Bronchial epithelial cell (primary cell): ENCODE measurements at regions not wholly inside any gene's neighbourhood (a gene's known extent, or its start where the extent isn't known, plus 50 kb on each side); places are given as distances from the start of the nearest gene placed in this dataset.
A peak's percentile ranks its signal among the peaks of the same experiment; 100 is the strongest.

Source experiments
- DNase-seq: peaks from one replicate; pipeline ENCODE4 v3.0.0-alpha.2; 2010; ENCODE audit warnings: low read depth
- FAIRE-seq: peaks from 2 replicates; lab custom pipeline; 2011; peaks lifted over from hg19 to GRCh38; lab: Jason Lieb, UNC
- H3K27me3 ChIP-seq: 2 replicates; pipeline ENCODE4 v1.5.1; 2011; ENCODE audit warnings: low read length; ENCODE audit not compliant: control insufficient read depth, insufficient read depth
- H3K36me3 ChIP-seq: 2 replicates; pipeline ENCODE4 v1.5.1; 2011; ENCODE audit warnings: low read length; ENCODE audit not compliant: control insufficient read depth, insufficient read depth
- H3K4me3 ChIP-seq: 2 replicates; pipeline ENCODE4 v1.5.1; 2011; ENCODE audit warnings: mild to moderate bottlenecking, low read depth, low read length, control low read depth
- CTCF ChIP-seq: IDR thresholded peaks from 2 replicates; pipeline ENCODE4 v1.5.1; 2011; ENCODE audit warnings: mild to moderate bottlenecking, moderate library complexity, low read length, control low read depth, inconsistent platforms; ENCODE audit not compliant: insufficient read depth, severe bottlenecking

GRCh38 chr15:92524874-92525565 is 130.6 kb downstream of the FAM174B start:
- Histone ChIP-seq H3K4me3 (no peak overlapping the region), H3K36me3 (no peaks in the 10 kb centered on the region), H3K27me3 (no peaks in the 10 kb centered on the region)
- FAIRE-seq (no peak), DNase-seq (no peak)
- no peak for TF ChIP-seq CTCF

DNA sequence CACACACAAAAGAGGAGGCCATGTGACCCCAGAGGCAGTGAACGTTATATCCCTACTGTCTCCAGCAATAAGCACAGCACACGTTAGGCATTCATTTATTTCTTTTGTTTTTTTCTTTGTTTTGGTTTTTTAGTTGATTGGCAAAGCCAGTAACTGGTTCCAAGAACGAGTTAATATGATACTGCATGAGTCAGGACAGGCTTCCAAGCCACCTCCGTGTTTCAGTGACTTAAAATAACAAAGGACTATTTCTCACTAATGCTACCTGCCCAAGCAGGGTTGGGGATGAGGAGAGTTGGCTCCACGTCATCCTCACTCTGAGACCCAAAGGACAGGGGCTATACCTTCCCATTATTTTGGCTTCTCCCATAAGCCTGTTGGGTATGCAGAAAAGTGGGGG is 130.5 kb downstream of the ST8SIA2 start:
- DNase-seq (peak; percentile 28), FAIRE-seq (no peak)
- no peak for TF ChIP-seq CTCF
- H3K4me3 ChIP-seq, result no peak overlapping the region
- no peaks in the 10 kb centered on the region for H3K27me3 ChIP-seq
- H3K36me3 ChIP-seq, result no peaks in the 10 kb centered on the region

- Histone ChIP-seq H3K27me3 (no peaks in the 10 kb centered on the region), H3K4me3 (no peak overlapping the region), H3K36me3 (no peaks in the 10 kb centered on the region)
- DNase-seq, result no peak
- TF ChIP-seq CTCF, result no peak
- FAIRE-seq, result peak; percentile 58
Observed at GRCh38 chr15:92523176-92523575, 129.5 kb downstream of the ST8SIA2 start.

DNA sequence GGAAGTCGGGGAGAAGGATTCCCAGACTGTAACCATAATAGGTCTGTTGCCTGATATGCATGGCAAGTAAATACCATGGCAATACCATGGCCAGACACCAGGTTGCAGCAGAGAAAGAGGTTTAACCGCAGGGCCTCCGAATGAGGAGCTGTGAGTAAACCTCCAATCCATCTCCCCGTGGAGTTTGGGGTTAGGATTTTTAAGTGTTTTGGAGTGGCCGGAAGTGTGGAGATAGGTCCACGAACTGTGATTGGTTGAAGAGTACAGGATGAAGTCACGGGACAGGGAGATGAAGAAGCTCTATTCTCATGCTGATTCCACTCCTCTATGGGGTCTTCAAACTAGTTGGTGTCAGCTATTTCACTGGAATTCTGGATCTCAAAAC is 127.9 kb downstream of the ST8SIA2 start:
- DNase-seq (peak; percentile 73), FAIRE-seq (no peak)
- H3K4me3 ChIP-seq, result no peak overlapping the region

GRCh38 chr15:92520914-92521623 is 127.4 kb downstream of the ST8SIA2 start:
- no peak for TF ChIP-seq CTCF
- DNase-seq (no peak), FAIRE-seq (no peak)
- H3K36me3 ChIP-seq, result no peaks in the 10 kb centered on the region
- no peaks in the 10 kb centered on the region for H3K27me3 ChIP-seq
- no peak overlapping the region for H3K4me3 ChIP-seq

More for the DNA sequence above, 127.9 kb downstream of the ST8SIA2 start:
- no peaks in the 10 kb centered on the region for H3K36me3 ChIP-seq
- TF ChIP-seq CTCF, result peak; percentile 75
- H3K27me3 ChIP-seq, result no peaks in the 10 kb centered on the region
